Esophagus squamous epithelium (tissue), 4 donors: ENCODE measurements at regions not wholly inside any gene's neighbourhood (a gene's known extent, or its start where the extent isn't known, plus 50 kb on each side); places are given as distances from the start of the nearest gene placed in this dataset.

ENCODE experiments used
- CTCF ChIP-seq, 6 experiments: fragments of 450-650 bp in 4 of 6; fragments of 200-600 bp in 2 of 6; sonication (generic) in 2 of 6; IDR thresholded peaks; one replicate each; pipeline ENCODE4 v1.5.1; 2016 to 2019; ENCODE audit warnings: antibody characterized with exemption in 6 of 6, mild to moderate bottlenecking in 4 of 6, moderate library complexity in 4 of 6
- POLR2A ChIP-seq, 4 donors: fragments of 450-650 bp; IDR thresholded peaks; one replicate each; pipeline ENCODE4 v1.6.1; 2017; ENCODE audit warnings: antibody characterized with exemption in 4 of 4, mild to moderate bottlenecking in 4 of 4, moderate library complexity in 3 of 4

GRCh38 chr3:30103186-30103585 lies 503.2 kb upstream of the TGFBR2 start:
- TF ChIP-seq CTCF (IDR thresholded peaks at IDR 0.05) (no peak), POLR2A (IDR thresholded peaks at IDR 0.05) (no peak)
